Activated CD8-positive, alpha-beta memory T cell treated with anti-CD3 and anti-CD28 coated beads, Interleukin-2, amount 50 U/mL, for 1 hour (primary cell): ENCODE measurements at regions not wholly inside any gene's neighbourhood (a gene's known extent, or its start where the extent isn't known, plus 50 kb on each side); places are given as distances from the start of the nearest gene placed in this dataset.
A peak's percentile ranks its signal among the peaks of the same experiment; 100 is the strongest.

Experiments used
- DNase-seq: peaks from one replicate; pipeline ENCODE4 v3.0.0-alpha.2; 2020; ENCODE audit errors: extremely low read depth

- DNase-seq = peak; percentile 4
These were observed 543.4 kb downstream of the CD83 start for GRCh38 chr6:14660806-14661579.

- DNase-seq = no peak
These were observed 544.1 kb downstream of the CD83 start for GRCh38 chr6:14661691-14662090.

DNA sequence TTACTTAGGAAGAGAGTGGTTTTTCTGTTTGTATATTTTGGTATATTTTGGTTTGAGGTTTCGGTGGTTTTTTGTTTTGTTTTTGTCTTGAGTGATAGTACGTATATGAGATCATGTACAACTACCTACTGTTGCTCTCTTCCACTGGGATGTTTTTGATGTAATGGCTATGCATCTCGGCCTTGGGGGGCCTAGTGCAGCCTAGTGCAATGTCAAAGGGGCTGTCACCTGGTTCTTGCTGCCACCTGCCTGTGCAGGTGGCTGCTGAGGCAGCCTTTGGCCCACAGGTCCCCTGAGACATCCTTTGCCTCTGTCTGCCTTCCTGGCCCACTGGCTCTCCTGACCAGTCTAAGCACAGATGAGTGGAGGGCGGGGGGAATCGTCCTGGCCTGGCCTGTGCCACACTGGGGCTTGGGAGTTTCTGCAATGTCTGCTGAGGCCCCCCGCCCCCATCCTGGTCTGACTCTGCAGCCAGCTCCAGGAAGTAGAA lies 546.6 kb downstream of the CD83 start:
- no peak for DNase-seq

- no peak for DNase-seq
These were observed 547.2 kb downstream of the CD83 start for GRCh38 chr6:14664621-14665315.

- no peak for DNase-seq
These were observed 548.5 kb downstream of the CD83 start for GRCh38 chr6:14665827-14666724.

DNA sequence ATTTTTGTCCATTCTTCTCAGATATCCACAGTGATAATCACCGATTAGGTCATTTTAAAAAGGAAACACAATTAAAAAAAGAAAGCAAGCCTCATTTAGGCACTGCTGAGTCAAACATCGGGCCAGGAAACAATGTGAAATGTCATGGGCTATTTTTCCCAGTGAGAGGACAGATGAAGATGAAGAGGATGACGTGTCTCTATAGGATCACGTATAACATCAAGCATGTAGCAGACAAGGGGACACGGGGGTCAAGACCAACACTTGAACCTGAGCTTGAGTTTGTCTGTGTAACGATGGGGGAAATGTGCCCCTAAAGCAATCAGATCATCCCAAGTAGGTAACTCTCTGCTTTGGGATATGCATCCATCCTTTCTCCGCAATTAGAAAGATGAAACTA lies 553.2 kb downstream of the CD83 start:
- no peak for DNase-seq

DNA sequence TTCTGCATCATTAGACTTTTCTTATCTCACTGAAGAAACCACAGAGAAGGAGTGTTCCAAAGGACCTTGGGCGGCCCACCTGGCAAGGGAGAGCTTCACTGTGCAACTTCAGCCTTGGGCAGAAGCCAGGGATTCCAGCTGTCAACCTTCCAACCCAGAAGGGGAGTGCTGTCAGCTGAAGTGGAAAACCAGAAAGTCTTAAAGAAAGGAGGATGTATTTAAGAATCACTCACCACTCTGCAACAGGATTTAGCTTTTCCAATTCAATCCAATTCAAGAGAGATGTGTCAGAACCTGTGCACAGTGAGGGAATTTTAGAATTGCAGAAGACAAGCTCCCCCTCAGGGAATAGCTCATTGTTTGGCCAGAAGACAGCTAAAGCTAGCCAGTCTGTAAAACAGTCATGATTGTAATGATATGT lies 553.7 kb downstream of the CD83 start:
- no peak for DNase-seq

DNA sequence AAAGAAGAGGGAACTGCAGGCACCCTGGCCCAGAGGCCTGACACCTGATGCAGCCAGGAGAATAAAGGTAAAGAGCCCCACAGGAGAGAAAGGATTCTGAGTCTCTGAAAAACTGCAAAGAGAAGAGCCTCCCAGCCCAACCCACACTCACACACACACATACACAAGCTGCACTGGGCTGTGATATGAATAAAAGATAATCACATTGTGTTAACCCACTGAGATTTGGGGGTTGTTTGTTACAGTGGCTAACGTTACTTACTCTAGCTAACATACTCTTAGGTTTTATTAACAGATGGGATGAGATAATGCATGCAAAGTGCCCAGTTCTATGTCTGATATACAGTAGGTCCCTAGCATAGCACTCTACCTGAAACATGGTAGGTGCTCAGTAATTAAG lies 554.4 kb downstream of the CD83 start:
- DNase-seq = no peak

DNA sequence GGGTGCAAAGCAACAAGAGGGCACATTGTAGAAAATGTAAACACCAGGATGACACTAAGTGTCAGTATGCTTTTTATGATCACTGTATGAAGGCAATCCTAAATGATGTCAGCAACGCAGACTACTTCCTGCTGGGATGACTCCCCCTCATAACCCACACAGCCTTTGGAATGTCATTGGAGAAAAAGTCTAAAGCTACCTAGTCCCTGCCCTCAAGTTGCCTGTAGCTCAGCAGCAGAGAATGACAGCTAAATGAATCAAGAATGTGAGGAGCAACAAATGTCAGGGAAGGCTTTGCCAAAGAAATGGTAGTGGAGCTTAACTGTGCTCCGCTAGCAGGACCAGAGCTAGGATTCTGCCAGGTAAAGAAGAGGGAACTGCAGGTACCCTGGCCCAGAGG lies 555.6 kb downstream of the CD83 start:
- no peak for DNase-seq

GRCh38 chr6:14674458-14674857 lies 556.9 kb downstream of the CD83 start:
- DNase-seq = no peak

DNA sequence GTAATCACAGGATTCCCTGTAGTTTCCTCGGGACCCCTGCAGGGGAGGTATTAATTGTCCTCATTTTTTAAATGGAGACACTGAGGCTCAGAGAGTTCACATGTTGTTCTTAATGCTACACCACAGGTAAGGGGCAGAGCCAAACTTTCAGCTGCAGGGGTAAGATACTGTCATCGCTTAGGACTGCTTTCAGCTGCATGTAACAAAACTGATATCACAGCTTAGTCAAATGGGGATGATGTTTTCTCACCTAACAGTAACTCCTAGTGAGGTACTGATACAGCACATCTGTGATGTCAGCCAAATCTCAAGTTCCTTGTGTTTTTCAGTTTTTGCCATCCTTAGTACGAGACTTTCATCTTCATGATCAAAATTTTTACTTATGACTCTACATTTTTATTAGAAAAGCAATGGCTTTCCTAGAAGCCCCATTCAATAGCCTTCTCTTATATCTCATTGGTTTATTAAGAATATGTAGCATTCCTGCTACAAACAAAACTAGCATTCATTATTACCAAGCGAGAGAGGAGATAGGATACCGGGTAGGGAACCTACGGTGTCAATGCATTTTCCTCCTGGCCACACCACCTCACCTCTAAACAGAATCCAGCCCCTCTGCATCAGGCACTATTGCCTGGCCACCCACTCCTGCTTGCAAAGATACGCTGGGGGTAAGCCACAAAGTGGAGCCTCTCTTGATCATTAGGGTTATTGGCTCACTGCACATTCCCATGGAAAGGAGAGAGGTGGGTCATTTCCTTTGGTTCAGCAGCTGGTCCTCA lies 557.5 kb downstream of the CD83 start:
- DNase-seq = no peak

DNA sequence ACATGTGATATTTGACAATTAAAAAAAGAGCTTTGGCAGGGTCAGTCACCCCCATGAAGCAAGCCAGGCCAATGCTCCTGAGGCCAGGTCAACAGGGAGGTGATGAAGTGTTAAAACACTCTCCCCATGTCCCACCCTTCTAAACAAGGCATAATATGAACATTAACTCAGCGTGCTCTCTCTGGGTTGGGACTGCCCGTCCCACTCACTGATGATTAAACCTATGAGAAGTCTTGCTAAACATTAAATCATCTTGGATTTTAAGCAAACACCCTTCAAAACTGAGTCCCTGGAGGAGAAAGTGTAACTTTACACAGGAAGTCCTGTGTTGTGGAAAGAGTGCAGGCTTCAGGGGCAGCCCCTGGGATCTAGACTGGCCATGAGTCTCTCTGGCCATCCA lies 558.5 kb downstream of the CD83 start:
- DNase-seq = no peak

DNA sequence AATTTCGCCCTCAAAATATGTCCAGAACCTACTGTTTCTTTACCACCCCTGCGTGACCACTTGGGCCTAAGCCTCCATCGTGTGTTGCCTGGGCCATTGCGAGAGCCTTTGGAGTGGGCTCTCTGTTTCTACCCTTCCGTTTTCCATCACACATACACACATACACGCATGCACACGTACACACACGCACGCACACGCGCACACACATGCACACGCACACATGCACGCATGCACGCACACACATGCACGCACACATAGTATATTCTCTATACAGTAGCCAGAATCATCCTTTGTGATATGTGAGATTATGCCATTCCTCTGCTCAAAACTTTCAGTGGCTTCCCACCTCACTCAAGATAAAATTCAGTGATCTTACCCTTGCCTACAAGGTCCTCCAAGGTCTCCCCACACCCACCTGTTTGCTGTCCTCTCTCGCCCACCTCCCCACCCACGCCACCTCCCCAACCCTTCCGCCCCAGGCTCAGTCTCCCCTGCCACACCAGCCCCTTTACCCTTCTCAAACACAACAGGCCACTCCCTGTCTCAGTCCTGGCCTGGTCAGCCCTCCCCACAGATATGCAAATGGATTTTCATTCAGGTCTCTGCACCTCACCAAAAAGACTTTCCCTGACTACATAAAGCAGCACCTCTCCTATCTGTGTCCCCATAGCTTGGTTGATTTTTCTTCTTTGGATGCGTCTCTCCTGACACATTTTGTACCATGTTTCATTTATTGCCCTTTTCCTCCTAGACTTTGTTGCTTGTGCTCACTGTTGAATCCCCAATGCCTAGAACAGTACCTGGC lies 559.6 kb downstream of the CD83 start:
- no peak for DNase-seq

- DNase-seq = no peak
These were observed 564.0 kb upstream of the JARID2 start for GRCh38 chr6:14681699-14682487.

GRCh38 chr6:14682812-14683211 lies 563.1 kb upstream of the JARID2 start:
- no peak for DNase-seq

DNA sequence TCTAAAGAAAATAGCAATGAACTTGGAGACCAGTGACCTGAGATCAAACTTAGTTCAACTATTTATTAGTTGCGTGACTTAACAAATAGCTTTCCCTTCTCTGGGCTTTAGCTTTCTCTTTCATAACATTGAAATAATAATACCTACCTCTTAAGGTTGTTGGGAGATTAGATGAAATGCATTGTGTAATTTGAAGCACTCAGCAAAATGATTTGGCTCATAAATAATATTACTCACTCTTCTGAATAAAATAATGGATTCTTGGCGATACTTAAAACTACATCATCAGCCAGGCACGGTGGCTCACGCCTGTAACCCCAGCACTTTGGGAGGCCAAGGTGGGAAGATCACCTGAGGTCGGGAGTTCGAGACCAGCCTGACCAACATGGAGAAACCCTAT lies 556.2 kb upstream of the JARID2 start:
- DNase-seq = no peak

DNA sequence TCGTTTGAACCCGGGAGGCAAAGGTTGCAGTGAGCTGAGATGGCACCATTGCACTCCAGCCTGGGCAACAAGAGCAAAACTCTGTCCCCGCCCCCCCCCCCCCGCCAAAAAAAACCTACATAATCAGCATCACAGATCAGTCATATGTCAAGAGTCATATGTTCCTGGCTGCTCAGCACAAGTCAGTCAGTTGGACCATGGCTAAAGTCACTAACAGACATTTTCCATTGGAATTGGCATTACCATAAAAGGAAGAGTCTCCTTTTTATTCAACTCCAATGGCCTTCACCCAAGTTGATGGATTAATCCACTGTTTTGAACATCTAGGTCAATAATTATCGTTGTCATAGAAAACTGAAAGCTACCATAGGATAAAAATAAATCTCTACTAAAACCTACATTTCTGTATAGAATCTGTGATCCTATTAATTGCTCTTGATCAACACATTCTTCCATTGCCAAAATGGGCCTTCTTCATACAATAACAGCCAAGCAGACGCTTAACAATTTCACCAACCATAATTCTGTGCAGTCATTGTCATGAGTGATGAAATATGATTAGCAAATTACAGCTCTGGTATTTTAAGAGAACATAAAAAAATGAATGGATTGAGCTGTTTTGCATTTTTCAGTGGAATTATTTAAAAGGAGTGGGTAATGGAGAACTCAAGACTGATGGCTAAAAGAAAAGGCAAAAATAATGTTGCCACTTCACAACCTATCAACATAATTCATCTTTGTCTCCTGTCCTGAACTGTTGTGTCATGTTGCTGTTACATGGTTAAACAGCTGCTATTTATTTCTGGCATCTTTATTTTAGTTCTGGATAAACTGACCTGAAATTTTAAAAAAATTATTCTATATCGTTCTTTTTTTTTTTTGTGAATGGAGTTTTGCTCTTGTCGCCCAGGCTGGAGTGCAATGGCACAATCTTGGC lies 555.5 kb upstream of the JARID2 start:
- no peak for DNase-seq

GRCh38 chr6:14692208-14692607 lies 553.7 kb upstream of the JARID2 start:
- no peak for DNase-seq
